OCI-LY1 (cell line): ENCODE measurements at regions not wholly inside any gene's neighbourhood (a gene's known extent, or its start where the extent isn't known, plus 50 kb on each side); places are given as distances from the start of the nearest gene placed in this dataset.

ENCODE experiments used
- H2AFZ ChIP-seq: fragments of 200-600 bp; sonication (generic), shearing (Covaris generic); 2 replicates; pipeline ENCODE4 v1.6.0; 2014; ENCODE audit warnings: antibody characterized with exemption, mild to moderate bottlenecking, low read length
- H3F3A ChIP-seq: fragments of 200-600 bp; sonication (generic), shearing (Covaris generic); 2 replicates; pipeline ENCODE4 v1.6.0; 2014; ENCODE audit warnings: mild to moderate bottlenecking, antibody characterized with exemption, low read length, moderate library complexity; ENCODE audit not compliant: insufficient read depth
- H3K27ac ChIP-seq: fragments of 200-600 bp; sonication (generic); 2 replicates; pipeline ENCODE4 v1.5.1; 2014; ENCODE audit warnings: low read length, mixed run types, mild to moderate bottlenecking, low read depth; ENCODE audit not compliant: poor library complexity, severe bottlenecking
- H3K27me3 ChIP-seq: fragments of 200-600 bp; sonication (generic); 2 replicates; pipeline ENCODE4 v1.6.0; 2014; ENCODE audit warnings: antibody characterized with exemption, mild to moderate bottlenecking, low read length, moderate library complexity; ENCODE audit not compliant: insufficient read depth
- H3K36me3 ChIP-seq: fragments of 200-600 bp; sonication (generic); 2 replicates; pipeline ENCODE4 v1.6.1; 2014; ENCODE audit warnings: mild to moderate bottlenecking, antibody characterized with exemption, low read length, moderate library complexity, mixed read lengths; ENCODE audit not compliant: insufficient read depth
- H3K4me1 ChIP-seq: fragments of 200-600 bp; sonication (generic); 2 replicates; pipeline ENCODE4 v1.5.1; 2014; ENCODE audit warnings: mild to moderate bottlenecking, low read length, moderate library complexity; ENCODE audit not compliant: insufficient read depth, severe bottlenecking
- H3K4me2 ChIP-seq: fragments of 200-600 bp; sonication (generic), shearing (Covaris generic); 2 replicates; pipeline ENCODE4 v1.6.1; 2014; ENCODE audit warnings: low read length
- H3K4me3 ChIP-seq: fragments of 200-600 bp; sonication (generic); 2 replicates; pipeline ENCODE4 v1.5.1; 2014; ENCODE audit warnings: low read length, low read depth, mild to moderate bottlenecking, mixed read lengths; ENCODE audit not compliant: poor library complexity, severe bottlenecking
- H3K79me2 ChIP-seq: fragments of 200-600 bp; shearing (Covaris generic); 2 replicates; pipeline ENCODE4 v1.6.1; 2016; ENCODE audit warnings: mixed run types, low read length, mixed read lengths; ENCODE audit not compliant: insufficient read depth
- H3K9ac ChIP-seq: fragments of 200-600 bp; sonication (generic), shearing (Covaris generic); 2 replicates; pipeline ENCODE4 v1.6.1; 2014; ENCODE audit warnings: mild to moderate bottlenecking, low read length, mixed read lengths
- H3K9me2 ChIP-seq: fragments of 200-600 bp; sonication (generic), shearing (Covaris generic); 2 replicates; pipeline ENCODE4 v1.6.1; 2014; ENCODE audit warnings: low read depth, mild to moderate bottlenecking, low read length, mixed read lengths
- H3K9me3 ChIP-seq: fragments of 200-600 bp; shearing (Covaris generic); 2 replicates; pipeline ENCODE4 v1.6.1; 2014; ENCODE audit warnings: low read length, mixed read lengths
- H4K20me1 ChIP-seq: fragments of 200-600 bp; sonication (generic), shearing (Covaris generic); 2 replicates; pipeline ENCODE4 v1.6.0; 2016; ENCODE audit warnings: mild to moderate bottlenecking, low read length; ENCODE audit not compliant: insufficient read depth
- EZH2 ChIP-seq: fragments of 200-600 bp; sonication (generic), shearing (Covaris generic); IDR thresholded peaks from 2 replicates; pipeline ENCODE4 v1.8.0; 2017; ENCODE audit warnings: borderline replicate concordance, mixed run types, mild to moderate bottlenecking, antibody characterized with exemption, low read length, moderate library complexity, mixed read lengths
- TF ChIP-seq, protein P1 (sequence below): fragments of 200-600 bp; sonication (generic), shearing (Covaris generic); IDR thresholded peaks from 2 replicates; pipeline ENCODE4 v1.5.1; 2017; ENCODE audit warnings: mild to moderate bottlenecking, antibody characterized with exemption, low read length, moderate library complexity, mixed read lengths

DNA sequence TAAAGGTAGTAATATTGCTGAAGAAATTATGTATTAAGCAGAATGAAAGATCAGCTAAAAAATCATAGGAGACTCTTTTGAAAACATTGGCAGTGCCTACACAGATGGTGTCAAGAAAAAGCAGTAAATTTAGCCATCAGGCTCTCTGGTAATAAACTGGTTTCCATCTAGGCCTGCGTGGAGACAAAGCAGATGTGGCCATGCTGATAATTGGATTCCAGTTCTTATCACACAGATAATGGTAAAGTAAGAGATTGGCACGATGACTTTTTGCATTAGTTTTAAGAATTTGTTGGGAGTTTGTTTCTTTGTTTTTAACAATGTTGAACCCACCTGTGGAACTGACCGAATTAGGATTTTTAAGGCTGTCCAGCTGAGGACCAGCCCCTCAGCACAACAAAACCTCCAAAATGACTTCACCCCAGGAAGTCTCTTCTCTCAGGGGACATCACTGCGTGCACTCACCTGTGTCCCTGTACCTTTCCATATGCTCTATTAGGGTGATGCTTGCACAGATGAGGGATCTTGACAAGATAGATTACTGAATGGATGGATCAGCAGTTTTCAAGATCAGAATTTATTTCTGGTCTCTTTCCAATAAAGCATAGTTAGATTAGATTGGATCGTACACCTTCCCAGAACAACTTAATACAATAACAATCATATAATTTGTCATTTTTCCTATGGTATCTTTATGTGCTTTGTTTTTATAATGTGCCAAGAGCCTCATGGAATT is 69.1 kb upstream of the DNAJC10 start:
- no peaks in the 10 kb centered on the region for H3K79me2 ChIP-seq
- H3K9ac ChIP-seq, result no peak overlapping the region
- no peak overlapping the region for H3K4me3 ChIP-seq
- TF ChIP-seq, protein P1, sequence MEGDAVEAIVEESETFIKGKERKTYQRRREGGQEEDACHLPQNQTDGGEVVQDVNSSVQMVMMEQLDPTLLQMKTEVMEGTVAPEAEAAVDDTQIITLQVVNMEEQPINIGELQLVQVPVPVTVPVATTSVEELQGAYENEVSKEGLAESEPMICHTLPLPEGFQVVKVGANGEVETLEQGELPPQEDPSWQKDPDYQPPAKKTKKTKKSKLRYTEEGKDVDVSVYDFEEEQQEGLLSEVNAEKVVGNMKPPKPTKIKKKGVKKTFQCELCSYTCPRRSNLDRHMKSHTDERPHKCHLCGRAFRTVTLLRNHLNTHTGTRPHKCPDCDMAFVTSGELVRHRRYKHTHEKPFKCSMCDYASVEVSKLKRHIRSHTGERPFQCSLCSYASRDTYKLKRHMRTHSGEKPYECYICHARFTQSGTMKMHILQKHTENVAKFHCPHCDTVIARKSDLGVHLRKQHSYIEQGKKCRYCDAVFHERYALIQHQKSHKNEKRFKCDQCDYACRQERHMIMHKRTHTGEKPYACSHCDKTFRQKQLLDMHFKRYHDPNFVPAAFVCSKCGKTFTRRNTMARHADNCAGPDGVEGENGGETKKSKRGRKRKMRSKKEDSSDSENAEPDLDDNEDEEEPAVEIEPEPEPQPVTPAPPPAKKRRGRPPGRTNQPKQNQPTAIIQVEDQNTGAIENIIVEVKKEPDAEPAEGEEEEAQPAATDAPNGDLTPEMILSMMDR, result no peak
- TF ChIP-seq EZH2, result no peak
- no peak overlapping the region for H2AFZ ChIP-seq
- no peak overlapping the region for H3K4me2 ChIP-seq
- no peaks in the 10 kb centered on the region for H3K36me3 ChIP-seq
- no peaks in the 10 kb centered on the region for H3K4me1 ChIP-seq
- H3K9me3 ChIP-seq, result no peaks in the 10 kb centered on the region
- no peaks in the 10 kb centered on the region for H4K20me1 ChIP-seq
- H3K27me3 ChIP-seq, result no peaks in the 10 kb centered on the region
- H3K9me2 ChIP-seq, result no peaks in the 10 kb centered on the region
- no peaks in the 10 kb centered on the region for H3F3A ChIP-seq
- H3K27ac ChIP-seq, result no peak overlapping the region

DNA sequence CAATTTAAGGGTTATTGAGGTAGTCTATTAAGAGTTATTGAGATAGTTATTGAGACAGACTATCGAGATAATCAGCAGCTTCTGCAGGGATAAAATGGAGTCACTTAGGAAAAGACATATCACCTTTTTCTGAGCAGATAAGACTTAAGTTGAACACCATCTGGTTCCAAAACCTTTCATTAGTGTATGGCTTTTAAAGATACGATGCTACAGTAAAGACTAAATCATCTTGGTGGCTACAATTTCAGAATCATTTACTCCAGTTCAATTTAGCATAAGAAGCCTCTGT is 68.6 kb upstream of the DNAJC10 start:
- H4K20me1 ChIP-seq, result no peaks in the 10 kb centered on the region
- H3K9me2 ChIP-seq, result no peaks in the 10 kb centered on the region
- H3K9me3 ChIP-seq, result no peaks in the 10 kb centered on the region
- no peak overlapping the region for H3K9ac ChIP-seq
- no peak for TF ChIP-seq EZH2
- TF ChIP-seq, protein P1, result no peak
- no peak overlapping the region for H3K27ac ChIP-seq
- H3K36me3 ChIP-seq, result no peaks in the 10 kb centered on the region
- H3K4me2 ChIP-seq, result no peak overlapping the region
- H3K4me3 ChIP-seq, result no peak overlapping the region
- H3K79me2 ChIP-seq, result no peaks in the 10 kb centered on the region
- H3F3A ChIP-seq, result no peaks in the 10 kb centered on the region
- H3K4me1 ChIP-seq, result no peaks in the 10 kb centered on the region
- no peaks in the 10 kb centered on the region for H3K27me3 ChIP-seq
- no peak overlapping the region for H2AFZ ChIP-seq

DNA sequence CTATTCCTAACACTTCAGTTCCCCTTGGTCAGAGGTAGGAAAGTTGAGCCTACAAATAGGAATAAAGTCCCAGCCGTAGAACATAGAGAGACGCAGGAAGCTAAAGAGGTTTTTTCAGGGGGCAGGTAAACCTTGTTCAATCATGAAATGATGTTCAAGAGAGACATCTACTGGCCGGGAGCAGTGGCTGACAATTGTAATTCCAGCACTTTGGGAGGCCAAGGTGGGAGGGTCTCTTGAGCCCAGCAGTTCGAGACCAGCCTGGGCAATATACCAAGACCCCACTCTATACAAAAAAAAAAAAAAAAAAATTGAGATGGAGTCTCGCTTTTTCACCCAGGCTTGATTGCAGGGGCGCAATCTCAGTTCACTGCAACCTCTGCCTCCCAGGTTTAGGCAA is 66.7 kb upstream of the DNAJC10 start:
- Histone ChIP-seq H3K27ac (no peak overlapping the region), H3K4me2 (no peak overlapping the region), H3K9me2 (no peaks in the 10 kb centered on the region), H3K9ac (no peak overlapping the region), H4K20me1 (no peaks in the 10 kb centered on the region), H3F3A (no peaks in the 10 kb centered on the region), H2AFZ (no peak overlapping the region), H3K36me3 (no peaks in the 10 kb centered on the region), H3K79me2 (no peaks in the 10 kb centered on the region), H3K4me1 (no peaks in the 10 kb centered on the region), H3K9me3 (no peaks in the 10 kb centered on the region), H3K27me3 (no peaks in the 10 kb centered on the region), H3K4me3 (no peak overlapping the region)
- TF ChIP-seq EZH2, result no peak
- TF ChIP-seq, protein P1, result peak; percentile 60
